ENCODE measurements at regions not wholly inside any gene's neighbourhood (a gene's known extent, or its start where the extent isn't known, plus 50 kb on each side); places are given as distances from the start of the nearest gene placed in this dataset.

- Mint-ChIP-seq H3K27me3 (ENCODE audit: unreplicated experiment) (peaks cover 3% of the 10 kb centered on the region), H3K36me3 (ENCODE audit: unreplicated experiment) (no peaks in the 10 kb centered on the region), H3K27ac (ENCODE audit: unreplicated experiment) (no peak overlapping the region), H3K4me3 (ENCODE audit: unreplicated experiment) (no peak overlapping the region), H3K4me1 (ENCODE audit: unreplicated experiment) (no peaks in the 10 kb centered on the region), H3K9me3 (ENCODE audit: unreplicated experiment) (no peaks in the 10 kb centered on the region)
- DNase-seq (ENCODE audit: extremely low spot score, unreplicated experiment), result no peak
- no peak for TF ChIP-seq CTCF (IDR thresholded peaks at IDR 0.05)
Measured at GRCh38 chr1:17892225-17892624, 137.1 kb downstream of the ACTL8 start.

- H3K27me3 Mint-ChIP-seq (ENCODE audit: unreplicated experiment), result peaks cover 8% of the 10 kb centered on the region
- no peaks in the 10 kb centered on the region for H3K4me1 Mint-ChIP-seq (ENCODE audit: unreplicated experiment)
- no peaks in the 10 kb centered on the region for H3K36me3 Mint-ChIP-seq (ENCODE audit: unreplicated experiment)
- no peak for DNase-seq (ENCODE audit: extremely low spot score, unreplicated experiment)
- no peak overlapping the region for H3K4me3 Mint-ChIP-seq (ENCODE audit: unreplicated experiment)
- no peaks in the 10 kb centered on the region for H3K9me3 Mint-ChIP-seq (ENCODE audit: unreplicated experiment)
- H3K27ac Mint-ChIP-seq (ENCODE audit: unreplicated experiment), result no peak overlapping the region
- TF ChIP-seq CTCF (IDR thresholded peaks at IDR 0.05), result no peak
Measured at GRCh38 chr1:17892851-17893250, 137.7 kb downstream of the ACTL8 start.

- H3K36me3 Mint-ChIP-seq (ENCODE audit: unreplicated experiment), result no peaks in the 10 kb centered on the region
- no peak overlapping the region for H3K27ac Mint-ChIP-seq (ENCODE audit: unreplicated experiment)
- DNase-seq (ENCODE audit: extremely low spot score, unreplicated experiment), result no peak
- H3K4me3 Mint-ChIP-seq (ENCODE audit: unreplicated experiment), result no peak overlapping the region
- H3K4me1 Mint-ChIP-seq (ENCODE audit: unreplicated experiment), result no peaks in the 10 kb centered on the region
- H3K9me3 Mint-ChIP-seq (ENCODE audit: unreplicated experiment), result no peaks in the 10 kb centered on the region
- TF ChIP-seq CTCF (IDR thresholded peaks at IDR 0.05), result no peak
- H3K27me3 Mint-ChIP-seq (ENCODE audit: unreplicated experiment), result peaks cover 19% of the 10 kb centered on the region
Measured at GRCh38 chr1:17893891-17894631, 138.9 kb downstream of the ACTL8 start.

GRCh38 chr1:17895401-17895800, 140.3 kb downstream of the ACTL8 start:
- DNase-seq (ENCODE audit: extremely low spot score, unreplicated experiment), result no peak
- H3K27ac Mint-ChIP-seq (ENCODE audit: unreplicated experiment), result no peak overlapping the region
- H3K4me3 Mint-ChIP-seq (ENCODE audit: unreplicated experiment), result no peak overlapping the region
- H3K27me3 Mint-ChIP-seq (ENCODE audit: unreplicated experiment), result peaks cover 28% of the 10 kb centered on the region
- no peaks in the 10 kb centered on the region for H3K4me1 Mint-ChIP-seq (ENCODE audit: unreplicated experiment)
- no peaks in the 10 kb centered on the region for H3K9me3 Mint-ChIP-seq (ENCODE audit: unreplicated experiment)
- H3K36me3 Mint-ChIP-seq (ENCODE audit: unreplicated experiment), result no peaks in the 10 kb centered on the region
- no peak for TF ChIP-seq CTCF (IDR thresholded peaks at IDR 0.05)

GRCh38 chr1:17895986-17896385, 140.9 kb downstream of the ACTL8 start:
- Mint-ChIP-seq H3K4me1 (ENCODE audit: unreplicated experiment) (no peaks in the 10 kb centered on the region), H3K9me3 (ENCODE audit: unreplicated experiment) (no peaks in the 10 kb centered on the region), H3K36me3 (ENCODE audit: unreplicated experiment) (no peaks in the 10 kb centered on the region), H3K27ac (ENCODE audit: unreplicated experiment) (no peak overlapping the region), H3K4me3 (ENCODE audit: unreplicated experiment) (no peak overlapping the region), H3K27me3 (ENCODE audit: unreplicated experiment) (peaks cover 27% of the 10 kb centered on the region)
- DNase-seq (ENCODE audit: extremely low spot score, unreplicated experiment), result no peak
- no peak for TF ChIP-seq CTCF (IDR thresholded peaks at IDR 0.05)
